ENCODE measurements at regions not wholly inside any gene's neighbourhood (a gene's known extent, or its start where the extent isn't known, plus 50 kb on each side); places are given as distances from the start of the nearest gene placed in this dataset.

GRCh38 chr17:70314506-70314905 lies 145.2 kb downstream of the KCNJ2 start:
- TF ChIP-seq ZBTB7A (IDR thresholded peaks at IDR 0.05; ENCODE audit: low read depth) (no peak), MAX (IDR thresholded peaks at IDR 0.05) (no peak), TEAD4 (IDR thresholded peaks at IDR 0.05) (no peak), YY1 (IDR thresholded peaks at IDR 0.05; ENCODE audit: low read depth) (no peak), TAF1 (IDR thresholded peaks at IDR 0.05; ENCODE audit: low read depth) (no peak), EP300 (IDR thresholded peaks at IDR 0.05; ENCODE audit: borderline replicate concordance) (no peak), FOXM1 (IDR thresholded peaks at IDR 0.05; ENCODE audit: borderline replicate concordance, low read depth) (no peak)
- TF ChIP-seq, protein P1, sequence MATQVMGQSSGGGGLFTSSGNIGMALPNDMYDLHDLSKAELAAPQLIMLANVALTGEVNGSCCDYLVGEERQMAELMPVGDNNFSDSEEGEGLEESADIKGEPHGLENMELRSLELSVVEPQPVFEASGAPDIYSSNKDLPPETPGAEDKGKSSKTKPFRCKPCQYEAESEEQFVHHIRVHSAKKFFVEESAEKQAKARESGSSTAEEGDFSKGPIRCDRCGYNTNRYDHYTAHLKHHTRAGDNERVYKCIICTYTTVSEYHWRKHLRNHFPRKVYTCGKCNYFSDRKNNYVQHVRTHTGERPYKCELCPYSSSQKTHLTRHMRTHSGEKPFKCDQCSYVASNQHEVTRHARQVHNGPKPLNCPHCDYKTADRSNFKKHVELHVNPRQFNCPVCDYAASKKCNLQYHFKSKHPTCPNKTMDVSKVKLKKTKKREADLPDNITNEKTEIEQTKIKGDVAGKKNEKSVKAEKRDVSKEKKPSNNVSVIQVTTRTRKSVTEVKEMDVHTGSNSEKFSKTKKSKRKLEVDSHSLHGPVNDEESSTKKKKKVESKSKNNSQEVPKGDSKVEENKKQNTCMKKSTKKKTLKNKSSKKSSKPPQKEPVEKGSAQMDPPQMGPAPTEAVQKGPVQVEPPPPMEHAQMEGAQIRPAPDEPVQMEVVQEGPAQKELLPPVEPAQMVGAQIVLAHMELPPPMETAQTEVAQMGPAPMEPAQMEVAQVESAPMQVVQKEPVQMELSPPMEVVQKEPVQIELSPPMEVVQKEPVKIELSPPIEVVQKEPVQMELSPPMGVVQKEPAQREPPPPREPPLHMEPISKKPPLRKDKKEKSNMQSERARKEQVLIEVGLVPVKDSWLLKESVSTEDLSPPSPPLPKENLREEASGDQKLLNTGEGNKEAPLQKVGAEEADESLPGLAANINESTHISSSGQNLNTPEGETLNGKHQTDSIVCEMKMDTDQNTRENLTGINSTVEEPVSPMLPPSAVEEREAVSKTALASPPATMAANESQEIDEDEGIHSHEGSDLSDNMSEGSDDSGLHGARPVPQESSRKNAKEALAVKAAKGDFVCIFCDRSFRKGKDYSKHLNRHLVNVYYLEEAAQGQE (IDR thresholded peaks at IDR 0.05; ENCODE audit: low read depth) = no peak
